Neural cell (in vitro differentiated cells): ENCODE measurements at regions not wholly inside any gene's neighbourhood (a gene's known extent, or its start where the extent isn't known, plus 50 kb on each side); places are given as distances from the start of the nearest gene placed in this dataset.

Source experiments
- EP300 ChIP-seq: fragments of 450-650 bp; conservative IDR thresholded peaks from 2 replicates; pipeline ENCODE4 v1.6.1; 2014; ENCODE audit warnings: antibody characterized with exemption, mild to moderate bottlenecking, moderate library complexity; ENCODE audit not compliant: poor library complexity, severe bottlenecking
- EZH2 ChIP-seq: fragments of 200-600, 300-800 bp; shearing (Covaris generic), sonication (generic); IDR thresholded peaks from 2 replicates; pipeline ENCODE4 v1.6.1; 2014; ENCODE audit warnings: antibody characterized with exemption, low read length, borderline replicate concordance, mild to moderate bottlenecking; ENCODE audit not compliant: insufficient read depth, poor library complexity, severe bottlenecking
- POLR2AphosphoS5 ChIP-seq: IDR thresholded peaks from 2 replicates; pipeline ENCODE4 v1.6.1; 2012
- SMC3 ChIP-seq: fragments of 450-650 bp; conservative IDR thresholded peaks from 2 replicates; pipeline ENCODE4 v1.6.1; 2014; ENCODE audit warnings: antibody characterized with exemption, mild to moderate bottlenecking, moderate library complexity; ENCODE audit not compliant: poor library complexity
- TF ChIP-seq, protein P1 (sequence below): fragments of 450-650 bp; IDR thresholded peaks from 2 replicates; pipeline ENCODE4 v1.5.1; 2014; ENCODE audit warnings: antibody characterized with exemption, mild to moderate bottlenecking, moderate library complexity; ENCODE audit not compliant: poor library complexity, severe bottlenecking

DNA sequence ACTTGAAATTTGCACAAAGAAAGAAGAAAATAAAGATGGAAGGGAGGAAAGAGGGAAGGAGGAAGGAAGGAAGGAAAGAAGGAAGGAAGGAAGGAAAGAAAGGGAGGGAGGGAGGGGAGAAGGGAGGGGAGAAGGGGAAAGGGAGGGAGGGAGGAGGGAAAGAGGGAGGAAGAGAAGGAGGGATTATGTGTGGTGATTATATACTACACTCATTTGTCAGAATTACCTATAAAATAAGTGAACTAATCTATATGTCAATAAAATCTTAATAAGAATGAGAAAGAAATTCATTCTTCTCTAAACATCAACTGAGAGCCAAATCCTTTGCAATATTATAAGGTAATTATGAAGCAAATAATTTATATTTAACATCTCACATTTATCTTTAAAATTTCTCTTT, 77.9 kb upstream of the TFAP2D start:
- no peak for TF ChIP-seq EZH2
- TF ChIP-seq, protein P1, sequence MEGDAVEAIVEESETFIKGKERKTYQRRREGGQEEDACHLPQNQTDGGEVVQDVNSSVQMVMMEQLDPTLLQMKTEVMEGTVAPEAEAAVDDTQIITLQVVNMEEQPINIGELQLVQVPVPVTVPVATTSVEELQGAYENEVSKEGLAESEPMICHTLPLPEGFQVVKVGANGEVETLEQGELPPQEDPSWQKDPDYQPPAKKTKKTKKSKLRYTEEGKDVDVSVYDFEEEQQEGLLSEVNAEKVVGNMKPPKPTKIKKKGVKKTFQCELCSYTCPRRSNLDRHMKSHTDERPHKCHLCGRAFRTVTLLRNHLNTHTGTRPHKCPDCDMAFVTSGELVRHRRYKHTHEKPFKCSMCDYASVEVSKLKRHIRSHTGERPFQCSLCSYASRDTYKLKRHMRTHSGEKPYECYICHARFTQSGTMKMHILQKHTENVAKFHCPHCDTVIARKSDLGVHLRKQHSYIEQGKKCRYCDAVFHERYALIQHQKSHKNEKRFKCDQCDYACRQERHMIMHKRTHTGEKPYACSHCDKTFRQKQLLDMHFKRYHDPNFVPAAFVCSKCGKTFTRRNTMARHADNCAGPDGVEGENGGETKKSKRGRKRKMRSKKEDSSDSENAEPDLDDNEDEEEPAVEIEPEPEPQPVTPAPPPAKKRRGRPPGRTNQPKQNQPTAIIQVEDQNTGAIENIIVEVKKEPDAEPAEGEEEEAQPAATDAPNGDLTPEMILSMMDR, result no peak
- no peak for TF ChIP-seq POLR2AphosphoS5
- TF ChIP-seq SMC3, result no peak
- no peak for TF ChIP-seq EP300
